Dermis blood vessel endothelial cell (primary cell): ENCODE measurements at regions not wholly inside any gene's neighbourhood (a gene's known extent, or its start where the extent isn't known, plus 50 kb on each side); places are given as distances from the start of the nearest gene placed in this dataset.

Experiments used
- DNase-seq: peaks from one replicate; pipeline ENCODE4 v3.0.0; 2010

DNA sequence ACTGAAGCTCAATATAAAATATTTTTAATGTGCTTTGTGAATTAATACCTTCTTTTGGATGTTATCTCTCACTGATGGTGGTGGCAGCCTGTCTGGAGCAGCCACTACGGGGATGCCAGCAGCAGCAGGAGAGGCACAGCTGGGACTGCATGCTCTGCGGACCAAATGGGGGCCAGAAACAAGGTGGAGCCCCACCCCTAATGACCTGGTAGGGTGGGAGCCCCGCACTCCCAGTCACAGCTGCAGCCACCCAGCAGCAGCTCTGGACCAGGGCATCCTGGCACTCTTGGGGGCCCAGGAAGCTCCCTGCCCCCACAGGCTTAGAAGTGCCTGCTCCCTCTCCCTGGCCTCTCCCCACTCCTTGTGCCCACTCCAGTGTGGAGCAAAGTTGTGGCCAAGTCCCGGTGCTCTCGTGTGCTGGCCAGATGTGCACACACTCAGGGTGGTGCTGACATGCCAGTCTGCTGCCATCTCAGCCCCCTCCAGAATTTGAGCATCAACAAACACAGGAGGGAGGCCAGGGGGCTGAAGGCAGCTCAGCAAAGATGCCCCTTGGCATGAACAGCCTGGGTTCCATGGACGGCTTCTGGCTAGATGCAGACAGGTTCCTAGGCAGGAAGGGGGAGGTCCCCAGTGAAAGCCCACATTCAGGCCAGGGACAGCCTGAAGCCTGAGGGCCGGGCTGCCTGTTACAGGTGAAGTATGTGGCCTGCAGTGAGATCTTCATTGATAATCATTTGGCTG is 696.7 kb upstream of the SLITRK5 start:
- no peak for DNase-seq

DNA sequence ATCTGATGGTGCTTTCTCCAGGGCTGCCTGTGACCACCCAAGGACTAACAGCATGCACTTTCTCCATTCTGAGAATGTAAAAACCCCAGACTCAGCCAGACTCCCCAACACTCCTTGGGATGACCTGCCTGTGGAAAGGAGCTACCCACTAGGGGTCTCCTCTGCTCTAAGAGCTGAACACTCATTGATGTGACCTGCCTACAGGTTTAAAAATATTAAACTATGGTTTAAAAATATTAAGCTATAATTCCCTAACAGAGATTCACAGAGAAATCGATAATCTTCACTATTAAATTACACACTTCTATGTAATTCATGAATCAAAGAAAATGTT is 696.2 kb upstream of the SLITRK5 start:
- no peak for DNase-seq

DNA sequence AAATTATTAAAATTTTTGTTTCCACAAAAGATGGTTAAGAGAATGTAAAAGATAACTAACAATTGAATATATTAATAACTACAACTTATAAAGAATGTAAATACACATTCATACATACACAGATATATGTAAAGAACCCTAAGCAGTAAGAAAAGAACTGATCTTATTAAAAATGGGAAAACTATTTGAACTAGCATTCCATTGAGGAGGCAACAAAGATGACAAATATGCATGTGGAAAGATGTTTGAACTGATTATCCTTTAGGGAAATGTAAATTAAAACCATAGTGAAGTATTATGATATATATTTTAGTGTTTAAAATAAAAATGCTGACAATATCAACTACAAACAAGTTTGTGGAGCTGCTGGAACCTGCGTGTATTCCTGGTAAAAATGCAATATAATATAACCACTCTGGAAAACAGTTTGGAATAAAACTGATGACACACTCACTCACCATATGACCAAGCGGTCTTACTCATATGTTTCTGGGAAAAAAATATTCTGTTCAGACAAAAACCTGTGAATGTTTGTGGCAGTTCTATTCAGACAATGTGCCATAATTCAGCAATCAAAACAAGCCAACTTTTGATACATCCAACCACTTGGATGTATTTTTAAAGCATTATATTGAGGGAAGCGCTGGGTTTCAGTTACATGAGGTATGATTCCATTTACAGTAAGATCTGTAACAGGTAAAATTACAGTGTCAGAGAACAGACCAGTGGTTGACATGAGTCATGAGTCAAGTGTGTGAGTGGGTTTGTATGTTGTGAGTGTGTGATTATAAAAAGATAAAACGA is 694.4 kb upstream of the SLITRK5 start:
- no peak for DNase-seq

DNA sequence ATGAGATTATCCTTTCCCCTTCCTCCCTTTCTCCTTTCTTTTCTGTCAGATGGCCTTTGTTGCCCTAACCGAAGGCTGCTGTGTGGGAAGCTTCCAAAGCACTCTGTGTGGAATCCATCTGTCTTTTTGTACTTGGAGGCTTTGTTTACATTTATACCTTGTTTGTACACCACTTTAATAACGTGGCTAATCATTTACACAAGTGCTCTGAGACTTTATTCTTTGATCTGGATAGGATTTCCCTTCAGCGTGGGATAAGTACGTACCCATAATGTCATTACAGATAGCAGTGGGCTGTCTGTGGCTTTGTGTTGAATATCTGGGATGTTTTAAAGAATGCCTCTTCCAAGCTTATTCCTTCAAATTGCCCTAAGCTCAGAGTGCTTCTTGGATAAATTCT is 684.7 kb upstream of the SLITRK5 start:
- no peak for DNase-seq

DNA sequence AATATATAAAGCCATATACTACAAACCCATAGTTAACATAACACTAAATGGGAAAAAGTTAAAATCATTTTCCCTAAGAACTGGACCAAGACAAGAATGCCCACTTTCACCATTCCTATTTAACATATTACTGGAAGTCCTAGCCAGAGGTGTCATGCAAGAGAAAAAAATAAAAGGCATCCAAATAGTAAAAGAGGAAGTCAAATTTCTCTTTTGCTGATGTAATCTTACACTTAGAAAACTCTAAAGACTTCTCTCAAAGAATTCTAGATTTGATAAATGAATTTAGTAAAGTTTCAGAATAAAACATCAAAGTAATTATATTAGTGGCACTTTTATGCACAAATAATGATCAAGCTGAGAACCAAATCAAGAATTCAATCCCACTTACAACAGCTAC is 678.9 kb upstream of the SLITRK5 start:
- DNase-seq, result no peak

DNA sequence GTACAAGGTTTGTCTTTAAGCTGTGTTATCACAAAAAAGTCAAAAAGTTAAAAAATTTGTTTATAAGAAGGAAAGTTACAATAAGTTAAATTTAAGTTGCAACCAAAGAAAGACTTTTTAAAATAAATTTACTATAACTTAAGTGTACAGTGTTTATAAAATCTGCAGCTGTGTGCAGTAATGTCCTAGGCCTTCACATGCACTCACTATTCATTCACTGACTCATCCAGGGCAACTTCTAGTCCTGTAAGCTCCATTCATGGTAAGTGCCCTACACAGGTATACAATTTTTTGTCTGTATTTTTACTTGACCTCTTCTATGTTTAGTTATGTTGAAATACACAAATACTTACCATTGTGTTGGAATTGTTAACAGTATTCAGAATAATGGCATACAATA is 667.9 kb upstream of the SLITRK5 start:
- no peak for DNase-seq

DNA sequence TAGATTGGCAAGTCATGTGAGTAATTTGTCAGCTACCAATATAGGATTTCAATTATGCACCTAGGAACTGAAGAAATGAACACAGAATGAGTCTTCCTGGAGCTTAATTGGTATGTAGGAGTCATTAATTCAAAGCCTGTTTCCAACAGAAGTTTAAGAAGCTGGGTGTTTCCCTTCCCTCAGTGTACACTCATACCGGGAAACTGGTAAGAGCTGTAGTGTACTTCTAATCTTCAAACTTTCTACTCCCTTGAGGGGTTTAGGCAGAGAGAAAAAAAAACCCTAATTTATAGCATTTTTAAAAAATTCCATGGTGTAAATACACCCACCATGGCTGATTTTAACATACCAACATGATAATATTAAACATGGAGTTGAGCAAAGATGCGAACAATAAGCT is 665.7 kb upstream of the SLITRK5 start:
- no peak for DNase-seq

DNA sequence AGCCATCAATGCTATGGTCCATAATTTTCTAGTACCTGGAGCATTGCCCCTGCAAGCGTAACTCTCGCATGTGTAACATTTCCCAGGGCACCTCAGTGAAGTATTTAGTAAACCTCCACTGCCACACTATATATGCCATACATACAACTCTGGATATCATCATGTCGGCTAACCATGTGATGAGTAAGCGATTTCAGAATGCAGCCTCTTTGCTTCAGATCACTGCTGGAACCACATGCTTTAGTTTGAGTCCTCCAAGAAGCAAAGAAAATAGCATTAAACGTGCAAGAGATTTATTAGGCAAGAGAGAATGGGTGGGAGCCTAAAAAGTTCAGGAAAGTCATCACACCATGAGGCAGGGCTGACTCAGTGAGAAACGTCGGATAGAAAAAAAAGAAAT is 635.6 kb upstream of the SLITRK5 start:
- no peak for DNase-seq

DNA sequence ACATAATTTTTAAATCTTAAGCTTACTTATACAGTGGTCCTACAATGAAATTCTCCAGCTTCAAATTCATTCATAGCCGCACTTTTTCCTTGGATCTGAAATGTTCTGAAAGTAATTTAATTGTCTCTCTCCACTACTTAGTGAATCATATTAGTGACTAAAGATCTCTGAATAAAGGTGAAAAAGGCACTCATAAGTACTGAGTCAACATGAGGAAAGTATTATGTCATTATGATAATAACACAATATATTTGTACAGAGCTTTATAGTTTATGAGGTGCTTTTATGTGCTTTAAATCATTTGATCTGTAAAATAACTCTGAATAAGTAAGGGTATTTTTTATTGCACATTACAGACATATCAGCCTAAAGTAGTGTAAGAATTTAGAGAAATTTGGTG is 628.2 kb upstream of the SLITRK5 start:
- no peak for DNase-seq

DNA sequence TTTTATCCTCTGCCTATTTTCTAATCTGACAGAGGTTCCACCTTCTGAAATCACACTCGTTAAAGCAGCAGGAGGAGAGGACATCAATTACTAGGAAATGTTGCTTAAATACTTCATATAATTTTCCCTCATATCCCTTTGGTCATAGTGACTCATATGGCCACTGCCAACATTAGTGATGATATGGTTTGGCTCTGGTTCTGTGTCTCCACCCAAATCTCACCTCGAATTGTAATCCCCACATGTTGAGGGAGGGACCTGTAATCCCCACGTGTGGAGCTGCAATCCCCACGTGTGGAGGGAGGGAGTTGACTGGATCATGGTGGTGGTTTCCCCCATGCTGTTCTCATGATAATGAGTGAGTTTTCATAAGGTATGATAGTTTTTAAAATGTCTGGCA is 618.4 kb upstream of the SLITRK5 start:
- no peak for DNase-seq

DNA sequence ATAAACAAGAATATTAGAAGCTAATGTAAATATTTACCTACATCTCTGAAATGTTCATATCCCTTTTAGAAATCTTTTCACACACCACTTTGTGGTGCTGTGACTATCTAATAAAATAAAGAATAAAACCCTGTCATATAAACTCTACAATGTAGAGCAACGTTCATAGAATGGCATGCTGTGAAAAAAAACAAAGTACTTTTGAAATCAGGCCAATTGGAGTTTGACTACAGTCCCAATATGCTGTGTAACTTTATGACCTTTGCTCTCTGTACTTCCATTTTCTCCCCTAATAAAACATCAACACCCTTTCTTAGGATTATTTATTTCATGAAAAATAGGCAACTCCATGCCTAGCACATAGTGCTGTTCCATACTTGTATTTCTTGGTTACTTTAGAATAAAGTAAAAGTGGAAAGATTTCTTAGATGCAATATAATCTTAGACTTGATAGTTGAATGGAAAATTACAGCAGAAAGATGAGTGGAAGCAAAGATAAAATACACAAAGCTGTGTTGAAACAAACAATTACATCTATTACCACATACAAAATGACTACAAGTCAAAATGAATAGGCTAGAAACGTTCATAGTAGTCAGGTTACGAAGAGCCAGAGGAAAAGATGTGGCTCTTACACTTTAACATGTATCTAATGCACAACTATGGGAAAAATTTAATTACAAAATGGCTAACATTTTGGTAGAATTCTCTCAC is 613.2 kb upstream of the SLITRK5 start:
- no peak for DNase-seq

DNA sequence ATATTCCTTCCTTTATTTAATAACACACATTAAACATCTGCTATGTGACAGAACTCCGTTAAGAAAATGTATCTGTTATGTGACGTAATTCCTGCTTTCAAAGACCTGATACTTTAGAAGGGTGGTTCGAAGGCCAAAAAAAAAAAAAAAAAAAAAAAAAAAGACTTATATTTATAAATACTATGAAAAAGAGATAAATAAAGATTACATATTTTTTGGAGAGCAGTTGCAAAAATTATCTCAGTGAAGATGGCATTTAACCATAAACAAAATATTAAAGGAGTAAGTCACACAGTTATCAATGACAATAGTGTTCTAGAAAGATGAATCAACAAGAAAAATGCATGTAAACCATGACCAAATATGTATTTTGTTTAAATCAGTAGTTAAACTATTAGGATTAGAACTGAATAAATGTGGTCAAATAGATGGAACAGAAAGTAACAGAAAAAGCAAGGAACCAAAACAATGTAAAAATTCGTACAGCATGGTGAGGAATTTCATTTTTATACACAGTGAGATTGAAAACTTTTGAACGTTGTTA is 612.3 kb upstream of the SLITRK5 start:
- no peak for DNase-seq

DNA sequence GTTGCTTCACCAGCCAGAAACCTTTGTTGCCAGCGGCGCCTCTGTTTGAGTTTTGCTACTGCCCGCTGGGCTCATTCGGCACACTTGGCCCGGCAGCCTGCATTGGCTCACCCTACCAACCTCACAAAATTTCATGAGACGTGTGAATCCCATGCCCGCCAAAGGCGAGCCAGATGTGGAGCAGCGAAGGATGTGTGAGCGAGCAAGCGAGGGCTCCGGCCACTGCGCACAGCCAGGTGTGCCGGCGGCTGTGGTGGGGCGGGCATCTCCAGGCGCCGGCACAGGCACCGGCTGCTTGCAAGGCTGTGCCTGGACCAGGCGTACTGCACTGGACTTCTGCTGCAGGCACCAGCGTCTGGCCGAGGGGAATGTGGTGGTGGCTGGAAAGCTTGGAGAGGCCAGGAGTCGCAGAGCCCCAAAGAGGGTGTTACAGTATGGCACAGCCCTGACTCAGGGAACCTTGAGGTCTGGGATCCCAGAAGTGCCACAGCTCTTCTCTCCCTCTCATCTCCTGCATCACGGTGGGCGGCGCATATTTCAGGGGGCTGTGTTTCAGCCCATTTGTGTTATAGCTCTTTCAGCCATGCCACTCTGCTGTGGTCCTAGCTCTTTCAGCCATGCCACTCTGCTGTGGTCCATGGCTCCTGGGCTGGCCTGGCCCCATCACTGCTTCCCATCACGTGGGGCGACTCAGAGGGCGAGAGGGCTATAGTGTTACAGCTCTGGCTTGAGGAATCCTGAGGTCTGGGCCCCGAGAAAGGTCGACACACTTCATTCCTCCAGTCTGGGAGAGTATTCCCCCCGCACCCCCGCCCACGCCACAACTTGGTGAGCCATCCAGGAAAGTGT is 592.0 kb upstream of the SLITRK5 start:
- no peak for DNase-seq

DNA sequence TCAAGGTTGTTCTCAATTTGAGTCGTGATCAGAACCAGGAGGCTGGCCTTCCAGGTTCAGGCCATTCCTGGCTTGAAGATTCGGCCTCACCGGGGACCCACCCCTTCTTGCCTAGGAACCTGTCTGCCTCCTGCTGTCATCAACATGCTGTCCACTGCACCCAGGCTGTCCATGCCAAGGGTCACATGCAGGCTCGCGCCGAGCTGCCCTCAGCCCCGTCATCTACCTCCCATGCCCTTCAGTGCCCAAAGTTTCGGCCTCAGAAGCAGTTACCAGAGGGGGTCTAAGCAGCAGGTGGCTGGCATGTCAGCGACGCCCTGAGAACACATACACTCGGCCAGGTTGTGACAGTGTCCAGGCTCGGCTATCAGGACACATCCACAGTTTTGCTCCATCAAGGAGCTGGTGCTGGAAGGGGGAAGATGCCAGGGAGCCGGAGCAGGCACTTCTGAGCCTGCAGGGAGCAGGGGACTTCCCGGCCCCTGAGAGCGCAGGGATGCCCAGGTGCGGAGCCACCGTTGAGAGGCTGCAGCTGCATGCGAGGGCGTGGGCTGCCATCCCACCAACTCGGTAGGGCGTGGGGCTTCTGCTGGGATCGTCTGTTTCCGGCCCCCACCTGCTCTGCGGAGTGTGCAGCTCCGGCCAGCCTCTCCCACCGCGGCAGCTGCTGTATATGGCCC is 590.9 kb upstream of the SLITRK5 start:
- DNase-seq, result no peak

DNA sequence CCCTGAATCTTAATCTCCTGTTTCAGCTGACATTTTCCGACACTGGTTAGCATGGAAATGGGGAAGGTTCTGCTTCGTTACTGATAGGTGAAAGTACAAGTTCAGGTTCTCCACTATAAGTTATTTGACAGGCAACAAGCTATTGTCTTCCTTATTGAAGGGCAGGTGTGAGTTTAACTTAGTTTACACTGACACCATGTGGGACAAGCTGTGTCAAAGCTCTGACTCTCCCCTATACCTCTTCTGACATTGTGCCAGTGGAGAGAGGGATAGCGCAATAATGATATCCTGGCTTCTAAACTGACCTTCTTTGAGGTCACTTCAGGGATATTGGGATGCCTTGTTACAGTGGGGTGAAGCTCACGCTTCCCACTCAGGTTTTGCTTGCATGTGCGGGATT is 587.0 kb upstream of the SLITRK5 start:
- DNase-seq, result no peak

DNA sequence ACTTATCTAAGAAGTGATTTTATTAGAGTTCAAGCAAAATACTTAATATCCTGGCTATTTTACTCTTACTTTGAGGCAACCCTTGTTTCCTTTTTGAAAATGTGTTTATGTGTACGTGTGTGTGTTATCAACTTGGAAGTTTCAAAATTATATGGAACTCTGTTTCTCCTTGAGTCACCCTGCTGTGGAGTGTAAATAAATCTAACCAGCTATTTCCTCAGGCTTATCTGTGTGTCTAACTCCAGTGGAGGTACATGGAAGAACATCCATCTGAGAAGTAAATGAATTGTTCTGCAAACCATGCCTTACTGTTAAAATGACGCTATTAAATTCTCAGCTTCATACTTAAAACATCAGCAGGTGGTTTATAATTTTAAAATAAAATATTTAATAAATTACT is 583.4 kb upstream of the SLITRK5 start:
- no peak for DNase-seq

DNA sequence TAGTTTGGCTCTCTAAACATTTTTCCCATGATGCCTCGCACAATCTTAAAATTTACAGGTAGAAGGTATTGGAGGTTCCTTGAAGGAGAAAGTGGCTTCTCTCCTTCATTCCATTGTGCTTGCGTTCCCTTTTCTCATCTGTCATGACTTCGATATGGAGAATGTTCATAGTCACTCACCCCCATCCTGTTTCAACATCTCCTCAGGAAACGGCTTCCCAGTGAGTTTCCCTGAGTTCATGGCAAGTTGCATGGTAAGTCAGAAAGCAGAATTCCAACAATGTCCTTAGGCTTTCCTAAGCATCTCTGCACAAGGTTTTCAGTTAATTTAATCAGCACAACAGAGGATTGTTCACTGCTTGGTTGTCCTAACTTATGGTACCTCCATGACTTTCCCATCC is 581.8 kb upstream of the SLITRK5 start:
- no peak for DNase-seq

DNA sequence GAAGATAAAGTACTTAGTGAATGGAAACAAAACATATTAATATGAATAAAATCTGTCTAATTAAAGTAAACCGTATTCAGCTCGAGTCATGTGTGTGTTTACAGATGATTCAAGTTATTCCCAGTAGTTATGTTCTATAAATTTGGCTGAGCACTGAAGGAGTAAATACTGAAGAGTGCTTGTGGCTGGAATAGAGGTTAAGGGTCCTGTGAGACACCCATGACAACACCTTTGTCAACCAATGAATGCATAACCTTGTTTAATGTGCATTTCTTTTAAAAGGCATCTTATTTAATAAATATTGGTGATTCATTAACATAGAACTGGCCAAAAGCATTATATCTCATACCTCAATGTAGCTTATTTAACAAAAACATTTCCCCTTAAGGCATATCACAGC is 577.8 kb upstream of the SLITRK5 start:
- DNase-seq, result no peak

DNA sequence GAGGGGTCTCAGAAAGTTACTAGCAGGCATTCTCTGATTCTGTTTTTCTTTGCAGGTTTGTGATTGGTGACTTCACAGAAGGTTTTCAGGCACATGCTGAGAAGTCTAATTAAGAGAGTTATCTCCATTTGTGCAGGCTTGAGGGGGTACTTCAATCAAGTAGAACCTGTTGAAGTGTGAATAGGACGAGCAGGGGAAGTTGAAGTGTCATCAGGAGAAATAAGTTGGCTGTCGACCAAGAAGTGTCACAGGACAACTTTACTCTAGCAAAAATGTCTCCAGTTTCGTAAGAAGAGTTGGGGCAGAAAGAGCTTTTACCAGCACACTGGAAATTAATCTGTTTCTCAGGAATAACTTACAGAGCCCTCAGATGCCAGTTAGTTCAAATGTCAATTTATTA is 576.5 kb upstream of the SLITRK5 start:
- DNase-seq, result no peak

DNA sequence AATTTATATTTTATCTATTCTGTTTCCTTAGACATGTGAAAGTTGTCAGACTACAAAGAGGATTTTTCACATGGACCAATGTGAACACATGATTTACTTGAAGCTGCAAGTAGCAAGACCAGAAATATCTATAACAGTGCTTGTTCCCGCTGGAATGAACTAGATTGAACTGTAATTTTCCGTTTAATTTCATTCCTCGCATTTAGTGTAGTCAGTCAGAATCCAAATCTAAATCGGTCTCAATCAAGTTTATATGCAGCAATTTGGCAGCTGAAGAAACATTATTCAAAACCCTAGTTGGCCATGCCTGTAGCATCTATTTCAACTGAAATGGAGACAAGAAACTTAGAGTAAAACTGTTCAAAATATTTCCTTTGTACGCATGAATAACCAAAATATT is 570.7 kb upstream of the SLITRK5 start:
- DNase-seq, result no peak

DNA sequence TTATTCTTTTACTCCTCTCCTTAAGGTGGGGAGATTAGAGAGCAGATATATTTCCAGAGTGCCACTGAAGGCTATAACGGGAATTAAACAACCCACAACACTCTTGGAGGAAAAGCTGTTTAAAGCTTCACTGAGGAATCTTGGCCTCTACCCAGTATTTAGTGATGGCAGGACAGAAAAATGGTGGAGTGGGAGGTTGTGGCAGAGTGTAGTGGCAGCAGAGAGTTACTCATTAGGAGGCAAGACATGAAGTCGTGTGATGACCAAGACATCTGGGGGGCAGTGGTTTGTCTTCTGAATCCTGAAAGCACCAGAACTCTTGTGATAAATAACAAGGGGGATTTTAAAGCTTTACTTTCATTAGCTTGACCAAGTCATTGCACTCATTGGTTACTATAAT is 563.5 kb upstream of the SLITRK5 start:
- no peak for DNase-seq

DNA sequence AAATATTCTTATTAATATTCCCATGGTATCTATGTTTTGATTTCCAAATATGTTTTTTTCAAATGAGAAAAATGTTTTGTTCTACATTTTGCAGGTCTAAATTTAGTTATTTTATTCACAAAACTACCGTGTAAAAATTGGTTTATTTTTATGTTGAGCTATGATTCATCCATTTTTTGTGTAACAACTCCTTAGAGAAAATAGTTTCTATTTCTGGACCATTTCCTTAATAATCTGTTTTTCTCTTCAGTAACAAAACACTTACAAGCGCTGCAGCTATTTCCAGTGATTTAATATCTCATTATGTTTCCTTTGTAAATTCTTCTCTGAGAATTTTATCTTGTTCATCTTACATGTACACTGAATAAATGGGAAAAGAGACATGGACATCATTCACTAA is 550.7 kb upstream of the SLITRK5 start:
- no peak for DNase-seq
